SKM-1 treated with dmso at 0.1 percent for 144 hours (cell line): ENCODE measurements at regions not wholly inside any gene's neighbourhood (a gene's known extent, or its start where the extent isn't known, plus 50 kb on each side); places are given as distances from the start of the nearest gene placed in this dataset.
"Not testable (repeated sequence)": the region's sequence is repeated elsewhere in the genome, so short reads cannot be mapped to it uniquely, and the experiment has no call there.

ENCODE experiments used
- DNase-seq: peaks from one replicate; lab custom pipeline; 2025; ENCODE audit not compliant: unreplicated experiment; lab: John Stamatoyannopoulos, UW

GRCh38 chrX:65610481-65610880 lies 57.0 kb upstream of the MSN start:
- DNase-seq: peak; percentile 13

GRCh38 chrX:65610040-65610439 lies 57.4 kb upstream of the MSN start:
- peak; percentile 76 for DNase-seq

GRCh38 chrX:65609237-65609636 lies 58.2 kb upstream of the MSN start:
- DNase-seq: no peak

- DNase-seq: no peak
Measured at GRCh38 chrX:65608026-65608425, 59.4 kb upstream of the MSN start.

GRCh38 chrX:65607070-65607742 lies 60.2 kb upstream of the MSN start:
- DNase-seq: no peak

GRCh38 chrX:65602221-65602560 lies 65.3 kb upstream of the MSN start:
- DNase-seq: no peak

GRCh38 chrX:65601530-65602220 lies 65.8 kb upstream of the MSN start:
- DNase-seq: peak; percentile 43

- no peak for DNase-seq
Measured at GRCh38 chrX:65601126-65601525, 66.3 kb upstream of the MSN start.

GRCh38 chrX:65600106-65600505 lies 65.5 kb upstream of the LAS1L start:
- no peak for DNase-seq

- DNase-seq: no peak
Measured at GRCh38 chrX:65598559-65599147, 64.1 kb upstream of the LAS1L start.

- no peak for DNase-seq
Measured at GRCh38 chrX:65596270-65597034, 61.9 kb upstream of the LAS1L start.

GRCh38 chrX:65595460-65595876 lies 60.9 kb upstream of the LAS1L start:
- peak; percentile 72 for DNase-seq

GRCh38 chrX:65591206-65591605 lies 56.6 kb upstream of the LAS1L start:
- DNase-seq: no peak

GRCh38 chrX:65589304-65589703 lies 54.7 kb upstream of the LAS1L start:
- no peak for DNase-seq

- no peak for DNase-seq
Measured at GRCh38 chrX:65588795-65589194, 54.2 kb upstream of the LAS1L start.

- DNase-seq: peak; percentile 45
Measured at GRCh38 chrX:65587616-65588526, 53.3 kb upstream of the LAS1L start.

GRCh38 chrX:65586491-65586890 lies 51.9 kb upstream of the LAS1L start:
- no peak for DNase-seq

- not testable (repeated sequence) for DNase-seq
Measured at GRCh38 chrX:65585226-65585625, 50.6 kb upstream of the LAS1L start.
